ENCODE measurements at regions not wholly inside any gene's neighbourhood (a gene's known extent, or its start where the extent isn't known, plus 50 kb on each side); places are given as distances from the start of the nearest gene placed in this dataset.

- Mint-ChIP-seq H3K36me3 (ENCODE audit: low read depth) (no peaks in the 10 kb centered on the region), H3K27me3 (ENCODE audit: low read depth) (peaks cover 11% of the 10 kb centered on the region), H3K27ac (ENCODE audit: unreplicated experiment) (no peak overlapping the region), H3K9me3 (no peaks in the 10 kb centered on the region), H3K4me1 (peaks cover 30% of the 10 kb centered on the region), H3K4me3 (no peak overlapping the region)
- TF ChIP-seq CTCF (conservative IDR thresholded peaks at IDR 0.05) = no peak
- no peak for DNase-seq (ENCODE audit: low read depth, low spot score)
These were observed 125.7 kb upstream of the AFDN start for GRCh38 chr6:167701010-167701409.

- TF ChIP-seq CTCF (conservative IDR thresholded peaks at IDR 0.05) = no peak
- Mint-ChIP-seq H3K27ac (ENCODE audit: unreplicated experiment) (no peak overlapping the region), H3K36me3 (ENCODE audit: low read depth) (no peaks in the 10 kb centered on the region), H3K4me3 (no peak overlapping the region), H3K27me3 (ENCODE audit: low read depth) (peaks cover 6% of the 10 kb centered on the region), H3K4me1 (peaks cover 17% of the 10 kb centered on the region), H3K9me3 (no peaks in the 10 kb centered on the region)
- no peak for DNase-seq (ENCODE audit: low read depth, low spot score)
These were observed 124.4 kb upstream of the AFDN start for GRCh38 chr6:167702241-167702827.

GRCh38 chr6:167703347-167703746, 123.4 kb upstream of the AFDN start:
- Mint-ChIP-seq H3K4me1 (peaks cover 11% of the 10 kb centered on the region), H3K27me3 (ENCODE audit: low read depth) (peaks cover 7% of the 10 kb centered on the region), H3K27ac (ENCODE audit: unreplicated experiment) (no peak overlapping the region), H3K9me3 (no peaks in the 10 kb centered on the region), H3K36me3 (ENCODE audit: low read depth) (no peaks in the 10 kb centered on the region), H3K4me3 (no peak overlapping the region)
- DNase-seq (ENCODE audit: low read depth, low spot score) = no peak
- TF ChIP-seq CTCF (conservative IDR thresholded peaks at IDR 0.05) = no peak

GRCh38 chr6:167703781-167704180, 122.9 kb upstream of the AFDN start:
- no peak overlapping the region for H3K4me3 Mint-ChIP-seq
- TF ChIP-seq CTCF (conservative IDR thresholded peaks at IDR 0.05) = no peak
- no peaks in the 10 kb centered on the region for H3K9me3 Mint-ChIP-seq
- peaks cover 10% of the 10 kb centered on the region for H3K27me3 Mint-ChIP-seq (ENCODE audit: low read depth)
- H3K36me3 Mint-ChIP-seq (ENCODE audit: low read depth) = no peaks in the 10 kb centered on the region
- peaks cover 11% of the 10 kb centered on the region for H3K4me1 Mint-ChIP-seq
- DNase-seq (ENCODE audit: low read depth, low spot score) = no peak
- H3K27ac Mint-ChIP-seq (ENCODE audit: unreplicated experiment) = no peak overlapping the region

- no peak for TF ChIP-seq CTCF (conservative IDR thresholded peaks at IDR 0.05)
- Mint-ChIP-seq H3K4me3 (no peak overlapping the region), H3K9me3 (no peaks in the 10 kb centered on the region), H3K36me3 (ENCODE audit: low read depth) (no peaks in the 10 kb centered on the region), H3K4me1 (peaks cover 4% of the 10 kb centered on the region), H3K27me3 (ENCODE audit: low read depth) (peaks cover 14% of the 10 kb centered on the region), H3K27ac (ENCODE audit: unreplicated experiment) (no peak overlapping the region)
- DNase-seq (ENCODE audit: low read depth, low spot score) = no peak
These were observed 122.3 kb upstream of the AFDN start for GRCh38 chr6:167704396-167704901.
